ENCODE measurements at regions not wholly inside any gene's neighbourhood (a gene's known extent, or its start where the extent isn't known, plus 50 kb on each side); places are given as distances from the start of the nearest gene placed in this dataset.

DNA sequence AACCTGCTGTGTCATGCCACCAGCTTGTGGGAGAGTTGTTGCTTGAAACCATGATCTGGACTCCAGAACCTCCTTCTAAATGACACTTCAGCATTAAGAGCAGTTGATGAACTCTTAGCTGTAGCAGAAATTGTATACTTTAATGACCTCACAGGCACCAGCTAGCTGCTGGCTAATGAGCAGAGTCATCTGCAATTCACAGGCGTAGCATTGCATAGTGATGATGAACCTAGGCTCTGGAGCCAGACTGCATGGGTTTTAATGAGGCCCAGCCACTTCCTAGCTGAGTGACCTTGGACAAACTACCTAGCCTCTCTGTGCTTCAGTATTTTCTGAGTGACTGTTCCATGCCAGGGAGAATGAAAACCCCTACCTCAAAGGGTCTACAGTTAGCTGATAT lies 407.1 kb downstream of the LMO4 start:
- no peak overlapping the region for H4K91ac ChIP-seq (ENCODE audit: low read depth, low read length, poor library complexity)
- H3K27me3 ChIP-seq (ENCODE audit: control insufficient read depth in 3 of 3, insufficient read depth in 3 of 3, low read depth in 1 of 3, low read length in 3 of 3): peaks cover 0 to 2% (median 0%) of the 10 kb centered on the region in 3 experiments
- H3K23ac ChIP-seq (ENCODE audit: low read depth, low read length, poor library complexity): no peak overlapping the region
- no peaks in the 10 kb centered on the region for H3K4me1 ChIP-seq (ENCODE audit: control insufficient read depth in 2 of 2, insufficient read depth in 1 of 2, low read depth in 1 of 2, low read length in 2 of 2)
- no peak for DNase-seq (ENCODE audit: low spot score)
- H3K36me3 ChIP-seq (replicated peaks in 1 of 2; ENCODE audit: control insufficient read depth in 2 of 2, insufficient read depth in 2 of 2, low read length in 2 of 2): no peaks in the 10 kb centered on the region
- H2BK5ac ChIP-seq (ENCODE audit: low read length): no peak overlapping the region
- H2AFZ ChIP-seq (ENCODE audit: low read length): no peak overlapping the region
- H3K14ac ChIP-seq (ENCODE audit: low read length): no peak overlapping the region
- no peak overlapping the region for H2BK15ac ChIP-seq (ENCODE audit: low read length)
- no peak overlapping the region for H3K27ac ChIP-seq (replicated peaks; ENCODE audit: low read length)
- H3K79me1 ChIP-seq (ENCODE audit: low read depth, low read length): no peaks in the 10 kb centered on the region
- no peak overlapping the region for H3K18ac ChIP-seq (ENCODE audit: low read length)
- no CpG with 5 or more reads among the region's 1 CpG for WGBS, 2 donors (ENCODE audit: extremely low coverage in 2 of 2, insufficient read length in 2 of 2, insufficient replicate concordance in 1 of 2)
- no peak overlapping the region for H3K9ac ChIP-seq (ENCODE audit: low read depth, low read length, poor library complexity)
- H3K4ac ChIP-seq (ENCODE audit: low read length): no peak overlapping the region
- no peak overlapping the region for H2BK12ac ChIP-seq (ENCODE audit: low read length)
- no peak overlapping the region for H3K4me2 ChIP-seq (ENCODE audit: insufficient read depth, low read length, poor library complexity, severe bottlenecking)
- no peak overlapping the region for H4K8ac ChIP-seq (ENCODE audit: low read depth, low read length)
- H3K9me3 ChIP-seq (replicated peaks in 1 of 2; ENCODE audit: control insufficient read depth in 2 of 2, insufficient read depth in 1 of 2, low read depth in 1 of 2, low read length in 2 of 2): no peaks in the 10 kb centered on the region
- H2AK5ac ChIP-seq (ENCODE audit: low read depth, low read length): no peak overlapping the region
- no peak overlapping the region for H3K4me3 ChIP-seq (ENCODE audit: low read length in 2 of 2)
- no peak overlapping the region for H2BK120ac ChIP-seq (ENCODE audit: low read depth, low read length)

- H3K14ac ChIP-seq (ENCODE audit: low read length): no peak overlapping the region
- no peak overlapping the region for H3K4me2 ChIP-seq (ENCODE audit: insufficient read depth, low read length, poor library complexity, severe bottlenecking)
- no peak overlapping the region for H3K23ac ChIP-seq (ENCODE audit: low read depth, low read length, poor library complexity)
- H3K4ac ChIP-seq (ENCODE audit: low read length): no peak overlapping the region
- no peaks in the 10 kb centered on the region for H3K4me1 ChIP-seq (ENCODE audit: control insufficient read depth in 2 of 2, insufficient read depth in 1 of 2, low read depth in 1 of 2, low read length in 2 of 2)
- no peak overlapping the region for H2BK5ac ChIP-seq (ENCODE audit: low read length)
- H2BK120ac ChIP-seq (ENCODE audit: low read depth, low read length): no peak overlapping the region
- H3K36me3 ChIP-seq (replicated peaks in 1 of 2; ENCODE audit: control insufficient read depth in 2 of 2, insufficient read depth in 2 of 2, low read length in 2 of 2): no peaks in the 10 kb centered on the region
- no peak overlapping the region for H2AFZ ChIP-seq (ENCODE audit: low read length)
- no peaks in the 10 kb centered on the region for H3K9me3 ChIP-seq (replicated peaks in 1 of 2; ENCODE audit: control insufficient read depth in 2 of 2, insufficient read depth in 1 of 2, low read depth in 1 of 2, low read length in 2 of 2)
- H4K8ac ChIP-seq (ENCODE audit: low read depth, low read length): no peak overlapping the region
- H2BK15ac ChIP-seq (ENCODE audit: low read length): no peak overlapping the region
- no peak overlapping the region for H3K4me3 ChIP-seq (ENCODE audit: low read length in 2 of 2)
- H3K18ac ChIP-seq (ENCODE audit: low read length): no peak overlapping the region
- WGBS, 2 donors (ENCODE audit: extremely low coverage in 2 of 2, insufficient read length in 2 of 2, insufficient replicate concordance in 1 of 2): no CpG with 5 or more reads among the region's 2 CpGs
- no peaks in the 10 kb centered on the region for H3K27me3 ChIP-seq (ENCODE audit: control insufficient read depth in 3 of 3, insufficient read depth in 3 of 3, low read depth in 1 of 3, low read length in 3 of 3)
- H3K9ac ChIP-seq (ENCODE audit: low read depth, low read length, poor library complexity): no peak overlapping the region
- H2BK12ac ChIP-seq (ENCODE audit: low read length): no peak overlapping the region
- no peak overlapping the region for H3K27ac ChIP-seq (replicated peaks; ENCODE audit: low read length)
- no peak overlapping the region for H4K91ac ChIP-seq (ENCODE audit: low read depth, low read length, poor library complexity)
- no peaks in the 10 kb centered on the region for H3K79me1 ChIP-seq (ENCODE audit: low read depth, low read length)
- DNase-seq (ENCODE audit: low spot score): no peak
- no peak overlapping the region for H2AK5ac ChIP-seq (ENCODE audit: low read depth, low read length)
Measured at GRCh38 chr1:87739141-87739540, 410.5 kb downstream of the LMO4 start.

DNA sequence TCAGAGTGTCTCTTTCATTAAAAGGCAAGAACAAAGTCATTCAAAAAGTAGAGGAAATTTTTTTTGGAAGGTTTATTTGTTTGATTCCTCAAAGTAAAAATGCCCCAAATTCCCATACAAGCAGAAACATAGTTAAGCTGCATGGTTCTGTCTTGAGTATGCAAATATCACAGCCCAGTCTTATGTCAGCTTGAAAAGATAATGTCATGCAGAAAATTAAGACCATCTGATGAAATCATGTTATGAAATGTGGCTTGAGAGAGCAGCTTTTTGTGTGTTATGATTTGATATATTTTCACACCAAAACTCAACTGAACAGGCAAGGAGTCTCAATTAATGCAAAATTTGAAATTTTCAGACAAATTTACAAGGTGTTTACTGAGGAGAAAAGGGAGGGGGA lies 411.0 kb downstream of the LMO4 start:
- no peaks in the 10 kb centered on the region for H3K4me1 ChIP-seq (ENCODE audit: control insufficient read depth in 2 of 2, insufficient read depth in 1 of 2, low read depth in 1 of 2, low read length in 2 of 2)
- H3K14ac ChIP-seq (ENCODE audit: low read length): no peak overlapping the region
- no peak overlapping the region for H3K4me3 ChIP-seq (ENCODE audit: low read length in 2 of 2)
- H4K91ac ChIP-seq (ENCODE audit: low read depth, low read length, poor library complexity): no peak overlapping the region
- no peak for DNase-seq (ENCODE audit: low spot score)
- no peaks in the 10 kb centered on the region for H3K36me3 ChIP-seq (replicated peaks in 1 of 2; ENCODE audit: control insufficient read depth in 2 of 2, insufficient read depth in 2 of 2, low read length in 2 of 2)
- no peak overlapping the region for H3K23ac ChIP-seq (ENCODE audit: low read depth, low read length, poor library complexity)
- no peak overlapping the region for H2BK15ac ChIP-seq (ENCODE audit: low read length)
- H3K18ac ChIP-seq (ENCODE audit: low read length): no peak overlapping the region
- H2AK5ac ChIP-seq (ENCODE audit: low read depth, low read length): no peak overlapping the region
- no peaks in the 10 kb centered on the region for H3K79me1 ChIP-seq (ENCODE audit: low read depth, low read length)
- no peak overlapping the region for H4K8ac ChIP-seq (ENCODE audit: low read depth, low read length)
- no peak overlapping the region for H3K4ac ChIP-seq (ENCODE audit: low read length)
- no peak overlapping the region for H3K4me2 ChIP-seq (ENCODE audit: insufficient read depth, low read length, poor library complexity, severe bottlenecking)
- H2BK120ac ChIP-seq (ENCODE audit: low read depth, low read length): no peak overlapping the region
- H3K27ac ChIP-seq (replicated peaks; ENCODE audit: low read length): no peak overlapping the region
- no peak overlapping the region for H2BK12ac ChIP-seq (ENCODE audit: low read length)
- H2AFZ ChIP-seq (ENCODE audit: low read length): no peak overlapping the region
- H3K27me3 ChIP-seq (ENCODE audit: control insufficient read depth in 3 of 3, insufficient read depth in 3 of 3, low read depth in 1 of 3, low read length in 3 of 3): no peaks in the 10 kb centered on the region
- H3K9me3 ChIP-seq (replicated peaks in 1 of 2; ENCODE audit: control insufficient read depth in 2 of 2, insufficient read depth in 1 of 2, low read depth in 1 of 2, low read length in 2 of 2): no peaks in the 10 kb centered on the region
- H2BK5ac ChIP-seq (ENCODE audit: low read length): no peak overlapping the region
- H3K9ac ChIP-seq (ENCODE audit: low read depth, low read length, poor library complexity): no peak overlapping the region

GRCh38 chr1:87743256-87743655 lies 414.6 kb downstream of the LMO4 start:
- no peaks in the 10 kb centered on the region for H3K27me3 ChIP-seq (ENCODE audit: control insufficient read depth in 3 of 3, insufficient read depth in 3 of 3, low read depth in 1 of 3, low read length in 3 of 3)
- H3K14ac ChIP-seq (ENCODE audit: low read length): no peak overlapping the region
- no peak overlapping the region for H2AK5ac ChIP-seq (ENCODE audit: low read depth, low read length)
- no peak for DNase-seq (ENCODE audit: low spot score)
- no peak overlapping the region for H2BK120ac ChIP-seq (ENCODE audit: low read depth, low read length)
- no peak overlapping the region for H2BK12ac ChIP-seq (ENCODE audit: low read length)
- no peak overlapping the region for H3K4ac ChIP-seq (ENCODE audit: low read length)
- no peak overlapping the region for H2BK15ac ChIP-seq (ENCODE audit: low read length)
- H3K4me3 ChIP-seq (ENCODE audit: low read length in 2 of 2): no peak overlapping the region
- no peaks in the 10 kb centered on the region for H3K4me1 ChIP-seq (ENCODE audit: control insufficient read depth in 2 of 2, insufficient read depth in 1 of 2, low read depth in 1 of 2, low read length in 2 of 2)
- H2AFZ ChIP-seq (ENCODE audit: low read length): no peak overlapping the region
- no peak overlapping the region for H4K8ac ChIP-seq (ENCODE audit: low read depth, low read length)
- H2BK5ac ChIP-seq (ENCODE audit: low read length): no peak overlapping the region
- no peak overlapping the region for H3K27ac ChIP-seq (replicated peaks; ENCODE audit: low read length)
- H3K9ac ChIP-seq (ENCODE audit: low read depth, low read length, poor library complexity): no peak overlapping the region
- H3K4me2 ChIP-seq (ENCODE audit: insufficient read depth, low read length, poor library complexity, severe bottlenecking): no peak overlapping the region
- H4K91ac ChIP-seq (ENCODE audit: low read depth, low read length, poor library complexity): no peak overlapping the region
- no peaks in the 10 kb centered on the region for H3K79me1 ChIP-seq (ENCODE audit: low read depth, low read length)
- no peak overlapping the region for H3K23ac ChIP-seq (ENCODE audit: low read depth, low read length, poor library complexity)
- H3K18ac ChIP-seq (ENCODE audit: low read length): no peak overlapping the region
- no peaks in the 10 kb centered on the region for H3K9me3 ChIP-seq (replicated peaks in 1 of 2; ENCODE audit: control insufficient read depth in 2 of 2, insufficient read depth in 1 of 2, low read depth in 1 of 2, low read length in 2 of 2)
- H3K36me3 ChIP-seq (replicated peaks in 1 of 2; ENCODE audit: control insufficient read depth in 2 of 2, insufficient read depth in 2 of 2, low read length in 2 of 2): no peaks in the 10 kb centered on the region
- WGBS, 2 donors (ENCODE audit: extremely low coverage in 2 of 2, insufficient read length in 2 of 2, insufficient replicate concordance in 1 of 2): no CpG with 5 or more reads among the region's 4 CpGs
